ENCODE measurements at regions not wholly inside any gene's neighbourhood (a gene's known extent, or its start where the extent isn't known, plus 50 kb on each side); places are given as distances from the start of the nearest gene placed in this dataset.
A peak's percentile ranks its signal among the peaks of the same experiment; 100 is the strongest.

DNA sequence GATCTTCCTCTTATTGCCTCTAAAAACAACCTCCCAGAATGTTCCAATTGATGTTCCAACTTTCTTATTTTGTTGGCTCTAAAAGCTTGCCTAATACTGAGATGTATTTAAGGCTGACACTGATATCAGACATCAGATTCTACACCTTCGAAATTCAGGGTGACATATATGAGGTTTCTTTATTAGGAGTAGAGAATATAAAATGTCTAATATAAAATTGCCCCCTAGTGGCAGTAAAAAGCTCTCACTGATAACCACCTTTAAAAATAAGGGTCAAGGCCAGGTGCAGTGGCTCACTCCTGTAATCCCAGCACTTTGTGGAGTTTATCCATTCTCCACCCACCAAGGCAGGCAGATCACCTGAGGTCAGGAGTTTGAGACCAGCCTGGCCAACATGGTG, 789.7 kb upstream of the SLC39A10 start:
- Histone ChIP-seq H3K9ac (replicated peaks; ENCODE audit: extremely low read depth, insufficient read depth, low read length) (no peak overlapping the region), H3K4me3 (replicated peaks in 1 of 3; ENCODE audit: insufficient read depth in 1 of 3, low read depth in 1 of 3, low read length in 3 of 3) (no peak overlapping the region), H3K4me1 (ENCODE audit: control insufficient read depth, extremely low read depth, insufficient read depth, low read length) (no peaks in the 10 kb centered on the region), H3K4me2 (ENCODE audit: insufficient read depth, low read length) (no peak overlapping the region), H3K9me1 (replicated peaks; ENCODE audit: control insufficient read depth, extremely low read depth, insufficient read depth, low read length) (no peaks in the 10 kb centered on the region), H3K27me3 (ENCODE audit: control insufficient read depth in 2 of 2, insufficient read depth in 2 of 2, low read length in 2 of 2) (no peaks in the 10 kb centered on the region), H3K9me3 (replicated peaks; ENCODE audit: control insufficient read depth, insufficient read depth, low read length) (no peaks in the 10 kb centered on the region), H3K79me2 (ENCODE audit: control insufficient read depth, insufficient read depth, low read length) (no peaks in the 10 kb centered on the region), H3K36me3 (ENCODE audit: control insufficient read depth in 2 of 2, extremely low read depth in 1 of 2, insufficient read depth in 2 of 2, low read length in 2 of 2) (no peaks in the 10 kb centered on the region), H2AFZ (ENCODE audit: low read depth, low read length) (peak overlapping the region; percentile 37), H4K20me1 (replicated peaks; ENCODE audit: control insufficient read depth, extremely low read depth, insufficient read depth, low read length) (no peaks in the 10 kb centered on the region), H3K27ac (ENCODE audit: insufficient read depth, low read depth, low read length) (no peak overlapping the region)
- dilution Hi-C loops (cut with MboI; ENCODE audit: extremely low pct_ligation_motif_present, low sequenced_read_pairs) (no loop called here), intact Hi-C loops (cut with micrococcal nuclease) (loop anchor here (1.0 to 10.0 kb wide), 4 partner anchors 321 to 1067 kb away; no protein-coding TSS in a partner anchor)
- FAIRE-seq (no peak), DNase-seq (ENCODE audit: low read depth, low spot score) (peak; percentile 47)
- BruUV-seq (replicated peaks): no TSS peak
- ChIA-PET CTCF (interaction anchor here (0.6 to 2.2 kb wide), 30 partner anchors 9 to 1199 kb away, joined by 3 to 70 read pairs (median 4); no protein-coding TSS in a partner anchor), POLR2A (no interaction called here)
- TF ChIP-seq MYC (IDR thresholded peaks at IDR 0.05; ENCODE audit: low read depth, low read length) (no peak), EZH2 (IDR thresholded peaks at IDR 0.05; ENCODE audit: borderline replicate concordance, low read depth, low read length, severe bottlenecking) (no peak), POLR2AphosphoS5 (IDR thresholded peaks at IDR 0.05; ENCODE audit: insufficient read depth, low read depth, low read length) (no peak)
- TF ChIP-seq, protein P1, sequence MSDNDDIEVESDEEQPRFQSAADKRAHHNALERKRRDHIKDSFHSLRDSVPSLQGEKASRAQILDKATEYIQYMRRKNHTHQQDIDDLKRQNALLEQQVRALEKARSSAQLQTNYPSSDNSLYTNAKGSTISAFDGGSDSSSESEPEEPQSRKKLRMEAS (IDR thresholded peaks at IDR 0.05; ENCODE audit: insufficient read depth, insufficient read length): no peak
- TF ChIP-seq, protein P2, sequence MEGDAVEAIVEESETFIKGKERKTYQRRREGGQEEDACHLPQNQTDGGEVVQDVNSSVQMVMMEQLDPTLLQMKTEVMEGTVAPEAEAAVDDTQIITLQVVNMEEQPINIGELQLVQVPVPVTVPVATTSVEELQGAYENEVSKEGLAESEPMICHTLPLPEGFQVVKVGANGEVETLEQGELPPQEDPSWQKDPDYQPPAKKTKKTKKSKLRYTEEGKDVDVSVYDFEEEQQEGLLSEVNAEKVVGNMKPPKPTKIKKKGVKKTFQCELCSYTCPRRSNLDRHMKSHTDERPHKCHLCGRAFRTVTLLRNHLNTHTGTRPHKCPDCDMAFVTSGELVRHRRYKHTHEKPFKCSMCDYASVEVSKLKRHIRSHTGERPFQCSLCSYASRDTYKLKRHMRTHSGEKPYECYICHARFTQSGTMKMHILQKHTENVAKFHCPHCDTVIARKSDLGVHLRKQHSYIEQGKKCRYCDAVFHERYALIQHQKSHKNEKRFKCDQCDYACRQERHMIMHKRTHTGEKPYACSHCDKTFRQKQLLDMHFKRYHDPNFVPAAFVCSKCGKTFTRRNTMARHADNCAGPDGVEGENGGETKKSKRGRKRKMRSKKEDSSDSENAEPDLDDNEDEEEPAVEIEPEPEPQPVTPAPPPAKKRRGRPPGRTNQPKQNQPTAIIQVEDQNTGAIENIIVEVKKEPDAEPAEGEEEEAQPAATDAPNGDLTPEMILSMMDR (IDR thresholded peaks at IDR 0.05; ENCODE audit: extremely low read depth in 1 of 2, insufficient read depth in 1 of 2, low read depth in 1 of 2, low read length in 2 of 2): peak; percentile 28 to 35

DNA sequence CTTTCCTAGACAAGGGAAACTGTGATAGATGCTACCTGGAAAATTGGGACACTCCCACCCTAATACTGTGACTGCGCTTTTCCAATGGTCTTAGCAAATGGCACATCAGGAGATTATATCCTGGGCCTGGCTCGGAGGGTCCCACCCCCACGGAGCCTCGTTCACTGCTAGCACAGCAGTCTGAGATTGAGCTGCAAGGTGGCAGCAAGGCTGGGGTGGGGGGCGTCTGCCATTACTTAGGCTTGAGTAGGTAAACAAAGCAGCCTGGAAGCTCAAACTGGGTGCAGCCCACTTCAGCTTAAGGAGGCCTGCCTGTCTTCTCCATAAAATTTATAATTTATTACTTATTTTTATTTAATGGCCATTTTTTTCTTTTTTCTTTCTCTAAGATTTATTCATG, 802.1 kb upstream of the SLC39A10 start:
- Histone ChIP-seq H3K9ac (replicated peaks; ENCODE audit: extremely low read depth, insufficient read depth, low read length) (no peak overlapping the region), H3K27ac (ENCODE audit: insufficient read depth, low read depth, low read length) (no peak overlapping the region), H3K27me3 (ENCODE audit: control insufficient read depth in 2 of 2, insufficient read depth in 2 of 2, low read length in 2 of 2) (no peaks in the 10 kb centered on the region), H3K79me2 (ENCODE audit: control insufficient read depth, insufficient read depth, low read length) (no peaks in the 10 kb centered on the region), H3K36me3 (ENCODE audit: control insufficient read depth in 2 of 2, extremely low read depth in 1 of 2, insufficient read depth in 2 of 2, low read length in 2 of 2) (no peaks in the 10 kb centered on the region), H3K9me3 (replicated peaks; ENCODE audit: control insufficient read depth, insufficient read depth, low read length) (no peaks in the 10 kb centered on the region), H3K4me1 (ENCODE audit: control insufficient read depth, extremely low read depth, insufficient read depth, low read length) (no peaks in the 10 kb centered on the region), H3K4me2 (ENCODE audit: insufficient read depth, low read length) (no peak overlapping the region), H4K20me1 (replicated peaks; ENCODE audit: control insufficient read depth, extremely low read depth, insufficient read depth, low read length) (no peaks in the 10 kb centered on the region), H2AFZ (ENCODE audit: low read depth, low read length) (no peak overlapping the region), H3K9me1 (replicated peaks; ENCODE audit: control insufficient read depth, extremely low read depth, insufficient read depth, low read length) (no peaks in the 10 kb centered on the region), H3K4me3 (replicated peaks in 1 of 3; ENCODE audit: insufficient read depth in 1 of 3, low read depth in 1 of 3, low read length in 3 of 3) (no peak overlapping the region)
- dilution Hi-C loops (cut with MboI; ENCODE audit: extremely low pct_ligation_motif_present, low sequenced_read_pairs): no loop called here
- no peak for TF ChIP-seq POLR2A (IDR thresholded peaks at IDR 0.05; ENCODE audit: low read depth, low read length)
- DNase-seq (ENCODE audit: low read depth, low spot score) (no peak), FAIRE-seq (no peak)
- no TSS peak for BruUV-seq (replicated peaks)
- POLR2A ChIA-PET: no interaction called here
- intact Hi-C loops (cut with micrococcal nuclease): no loop called here
- CTCF ChIA-PET: interaction anchor here (1.8 kb wide), 1 partner anchor 13 kb away, joined by 5 read pairs; no protein-coding TSS in a partner anchor

Data from endothelial cell of umbilical vein (primary cell).